Coronary artery (tissue), 2 donors: ENCODE measurements at regions not wholly inside any gene's neighbourhood (a gene's known extent, or its start where the extent isn't known, plus 50 kb on each side); places are given as distances from the start of the nearest gene placed in this dataset.

Source experiments
- DNase-seq: peaks from one replicate; pipeline ENCODE4 v3.0.0-alpha.2; 2017; ENCODE audit warnings: low spot score
- H3K27ac ChIP-seq, 2 donors: fragments of 200-600 bp; sonication (generic); one replicate each; pipeline ENCODE4 v1.5.1; 2016 to 2019
- H3K4me3 ChIP-seq: fragments of 200-600 bp; sonication (generic); 2 replicates; pipeline ENCODE4 v1.5.1; 2016; ENCODE audit warnings: mild to moderate bottlenecking, moderate library complexity
- CTCF ChIP-seq: fragments of 200-600 bp; sonication (generic); IDR thresholded peaks from one replicate; pipeline ENCODE4 v1.5.1; 2019; ENCODE audit warnings: antibody characterized with exemption

GRCh38 chr5:63263411-63263810, 684.8 kb downstream of the LRRC70 start:
- no peak for TF ChIP-seq CTCF
- Histone ChIP-seq H3K27ac (no peak overlapping the region), H3K4me3 (no peak overlapping the region)
- DNase-seq: no peak

GRCh38 chr5:63262185-63262981, 683.8 kb downstream of the LRRC70 start:
- H3K27ac ChIP-seq: no peak overlapping the region
- DNase-seq: no peak
- no peak overlapping the region for H3K4me3 ChIP-seq
- no peak for TF ChIP-seq CTCF

DNA sequence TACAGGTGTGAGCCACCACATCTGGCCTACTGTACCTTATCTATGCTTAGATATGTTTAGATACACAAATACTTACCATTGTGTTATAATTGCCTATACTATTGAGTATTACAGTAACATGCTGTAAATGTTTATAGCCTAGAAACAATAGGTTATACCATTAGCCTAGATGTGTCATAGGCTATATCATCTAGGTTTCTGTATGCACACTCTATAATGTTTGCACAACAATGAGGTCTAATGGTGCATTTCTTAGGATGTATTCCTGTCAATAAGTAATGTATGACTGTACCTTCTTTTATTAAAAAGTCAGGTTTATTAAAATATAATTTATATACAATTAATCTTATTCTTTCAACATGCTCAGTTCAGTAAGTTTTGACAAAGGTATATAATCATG, 683.1 kb downstream of the LRRC70 start:
- TF ChIP-seq CTCF: no peak
- H3K27ac ChIP-seq: no peak overlapping the region
- H3K4me3 ChIP-seq: no peak overlapping the region
- no peak for DNase-seq

- TF ChIP-seq CTCF: no peak
- no peak for DNase-seq
- H3K27ac ChIP-seq: no peak overlapping the region
- no peak overlapping the region for H3K4me3 ChIP-seq
Observed at GRCh38 chr5:63255594-63255993, 677.0 kb downstream of the LRRC70 start.

DNA sequence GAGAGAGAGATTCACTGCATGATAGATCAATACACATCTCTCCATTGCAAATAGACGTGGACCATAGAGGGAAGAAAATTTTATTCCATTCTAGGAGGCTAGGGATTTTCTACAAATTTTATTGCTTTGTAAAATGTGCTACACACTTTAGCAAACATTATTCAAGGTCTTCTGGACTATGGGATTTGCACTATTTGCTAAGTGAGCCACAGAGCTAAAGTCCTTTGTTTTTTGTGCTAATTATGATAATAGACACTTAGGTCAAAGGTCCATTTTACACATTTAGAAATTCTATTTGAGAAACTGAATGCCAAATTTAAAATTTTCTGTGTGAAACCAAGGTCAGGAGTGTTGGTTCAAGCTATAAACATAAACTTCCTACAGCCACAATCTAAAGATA, 672.3 kb downstream of the LRRC70 start:
- TF ChIP-seq CTCF: no peak
- Histone ChIP-seq H3K27ac (no peak overlapping the region), H3K4me3 (no peak overlapping the region)
- DNase-seq: no peak

DNA sequence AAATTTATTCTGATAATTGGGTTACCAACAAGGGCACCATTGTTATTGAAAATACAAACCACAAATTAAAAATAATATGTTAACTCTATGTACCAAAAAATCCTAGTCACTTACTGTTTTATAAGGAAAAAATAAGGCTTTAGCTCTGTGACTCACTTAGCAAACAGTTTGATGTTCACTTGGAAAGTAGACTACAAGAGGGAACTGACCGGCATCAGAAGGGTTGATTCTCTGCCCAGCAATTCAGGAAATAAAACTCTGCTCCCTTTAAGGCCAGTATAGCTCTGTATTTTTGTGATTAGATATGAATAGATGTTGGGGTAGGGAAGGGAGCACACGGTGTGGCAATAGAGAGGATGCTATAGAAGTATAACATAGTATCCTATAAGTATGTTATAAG, 671.3 kb downstream of the LRRC70 start:
- Histone ChIP-seq H3K4me3 (no peak overlapping the region), H3K27ac (no peak overlapping the region)
- TF ChIP-seq CTCF: no peak
- DNase-seq: no peak

DNA sequence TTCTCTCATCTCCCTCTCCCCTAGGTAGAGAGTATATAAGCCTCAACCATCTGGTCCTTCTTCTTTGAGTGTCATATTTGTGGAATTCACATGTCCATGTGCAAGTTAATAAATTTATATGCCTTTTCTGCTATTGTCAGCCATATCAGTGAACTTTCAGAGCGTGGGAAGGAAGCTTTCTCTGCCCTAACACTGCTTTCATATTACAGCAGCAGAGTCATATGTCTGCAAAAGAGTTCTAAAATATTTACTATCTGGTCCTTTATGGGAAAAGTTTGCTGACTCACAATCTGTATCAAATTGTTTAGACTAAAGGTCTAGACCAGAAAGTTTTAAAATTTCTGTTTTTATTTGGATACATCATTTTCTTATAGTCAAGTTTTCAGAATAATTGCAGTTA, 669.0 kb downstream of the LRRC70 start:
- no peak for TF ChIP-seq CTCF
- DNase-seq: no peak
- H3K27ac ChIP-seq: no peak overlapping the region
- no peak overlapping the region for H3K4me3 ChIP-seq
